ENCODE measurements at regions not wholly inside any gene's neighbourhood (a gene's known extent, or its start where the extent isn't known, plus 50 kb on each side); places are given as distances from the start of the nearest gene placed in this dataset.

DNA sequence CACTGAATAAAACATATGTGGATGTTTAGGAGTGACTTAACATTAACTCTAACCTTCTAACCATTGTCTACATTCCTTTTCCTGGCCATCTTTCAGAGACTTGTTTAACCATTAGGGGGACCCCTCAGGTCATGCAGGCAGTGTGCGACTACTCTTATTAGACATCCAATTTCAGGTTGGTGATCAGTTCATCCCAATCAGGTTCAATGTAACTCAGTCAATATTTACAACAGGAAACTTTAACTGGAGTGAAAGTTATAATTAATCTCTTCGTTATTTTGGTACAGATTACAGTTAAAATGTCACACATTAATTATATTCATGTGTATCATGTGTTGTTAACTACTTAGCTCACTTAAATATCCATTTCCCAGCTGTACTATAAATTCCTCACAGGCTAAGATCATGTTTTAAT is 68.8 kb upstream of the RGS1 start:
- TF ChIP-seq, protein P1, sequence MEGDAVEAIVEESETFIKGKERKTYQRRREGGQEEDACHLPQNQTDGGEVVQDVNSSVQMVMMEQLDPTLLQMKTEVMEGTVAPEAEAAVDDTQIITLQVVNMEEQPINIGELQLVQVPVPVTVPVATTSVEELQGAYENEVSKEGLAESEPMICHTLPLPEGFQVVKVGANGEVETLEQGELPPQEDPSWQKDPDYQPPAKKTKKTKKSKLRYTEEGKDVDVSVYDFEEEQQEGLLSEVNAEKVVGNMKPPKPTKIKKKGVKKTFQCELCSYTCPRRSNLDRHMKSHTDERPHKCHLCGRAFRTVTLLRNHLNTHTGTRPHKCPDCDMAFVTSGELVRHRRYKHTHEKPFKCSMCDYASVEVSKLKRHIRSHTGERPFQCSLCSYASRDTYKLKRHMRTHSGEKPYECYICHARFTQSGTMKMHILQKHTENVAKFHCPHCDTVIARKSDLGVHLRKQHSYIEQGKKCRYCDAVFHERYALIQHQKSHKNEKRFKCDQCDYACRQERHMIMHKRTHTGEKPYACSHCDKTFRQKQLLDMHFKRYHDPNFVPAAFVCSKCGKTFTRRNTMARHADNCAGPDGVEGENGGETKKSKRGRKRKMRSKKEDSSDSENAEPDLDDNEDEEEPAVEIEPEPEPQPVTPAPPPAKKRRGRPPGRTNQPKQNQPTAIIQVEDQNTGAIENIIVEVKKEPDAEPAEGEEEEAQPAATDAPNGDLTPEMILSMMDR (IDR thresholded peaks at IDR 0.05): peak in 1 of 7 experiments; percentile 14
- TF ChIP-seq POLR2A (IDR thresholded peaks at IDR 0.05): no peak
- Histone ChIP-seq H3K27ac (no peak overlapping the region), H3K9me3 (no peaks in the 10 kb centered on the region), H3K4me3 (no peak overlapping the region), H3K36me3 (replicated peaks in 1 of 2; ENCODE audit: insufficient read depth in 1 of 2, low read depth in 2 of 2) (no peaks in the 10 kb centered on the region), H3K27me3 (no peaks in the 10 kb centered on the region), H3K4me1 (peaks cover under 1% of the 10 kb centered on the region)
- WGBS, 2 donors: 30 to 35% methylated on average over 2 of the region's 2 CpGs
- ATAC-seq: no peak
- no peak for DNase-seq
- intact Hi-C loops (cut with DNase I): no loop called here

DNA sequence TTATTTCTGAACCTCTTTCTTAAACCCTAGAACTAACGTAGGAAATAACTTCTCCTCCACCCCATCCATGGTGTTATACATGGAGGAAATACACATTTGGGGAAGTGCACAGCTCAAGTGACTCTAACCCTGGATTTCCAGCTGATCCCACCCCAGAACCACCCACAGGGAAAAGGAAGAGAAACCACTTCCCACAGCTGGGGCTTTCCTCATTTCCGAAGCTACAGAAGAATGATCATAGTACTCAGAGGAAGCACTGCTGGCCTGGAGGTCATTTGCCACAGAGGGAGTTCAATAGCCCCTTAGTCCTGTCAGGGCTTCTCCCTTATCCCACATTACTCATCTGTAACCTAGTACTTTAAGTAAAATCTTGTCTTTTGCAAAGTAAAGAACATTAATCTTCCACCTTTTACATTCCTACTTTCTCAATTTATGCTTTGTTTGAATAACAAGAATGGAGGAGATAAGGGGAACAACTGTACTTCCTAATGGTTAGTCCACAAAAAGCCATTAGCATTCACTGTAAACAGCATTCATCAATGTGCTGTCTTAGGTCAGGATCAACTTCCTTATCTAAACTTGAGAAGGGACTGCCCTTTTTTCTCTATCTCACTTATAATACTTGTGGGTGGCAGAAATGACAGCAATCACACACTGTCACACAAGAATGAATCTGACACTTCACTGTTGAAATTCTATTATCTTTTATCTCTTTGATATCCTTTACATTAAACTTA is 63.0 kb upstream of the RGS1 start:
- DNase-seq: peak in 2 of 4 donors; percentile 13 to 57
- H3K4me3 ChIP-seq: no peak overlapping the region

DNA sequence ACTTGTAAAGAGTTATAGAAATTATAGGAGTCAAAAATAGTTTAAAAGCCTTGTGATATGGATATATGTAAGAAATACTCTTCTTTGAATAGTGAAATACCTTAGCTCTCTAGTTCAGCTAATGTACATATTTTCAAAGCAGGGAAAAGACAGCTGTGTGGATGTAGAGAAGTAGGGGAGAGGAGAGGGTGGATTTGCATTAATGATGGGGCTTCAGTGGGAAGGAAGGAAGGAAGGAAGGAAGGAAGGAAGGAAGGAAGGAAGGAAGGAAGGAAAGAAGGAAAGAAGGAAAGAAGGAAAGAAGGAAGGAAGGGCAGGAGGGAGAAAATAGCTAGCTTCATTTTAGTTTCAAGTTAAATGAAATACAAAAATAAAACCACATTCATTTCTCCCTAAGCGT is 62.4 kb upstream of the RGS1 start:
- Histone ChIP-seq H3K36me3 (replicated peaks in 1 of 2; ENCODE audit: insufficient read depth in 1 of 2, low read depth in 2 of 2) (no peaks in the 10 kb centered on the region), H3K9me3 (no peaks in the 10 kb centered on the region), H3K27me3 (no peaks in the 10 kb centered on the region), H3K4me1 (peaks cover 12% of the 10 kb centered on the region), H3K4me3 (no peak overlapping the region), H3K27ac (peak overlapping the region in 1 of 4 donors; percentile 53)
- no peak for DNase-seq
- intact Hi-C loops (cut with DNase I): no loop called here
- ATAC-seq: no peak
- 82 to 95% methylated on average over 1 of the region's 1 CpG for WGBS, 2 donors
- TF ChIP-seq POLR2A (IDR thresholded peaks at IDR 0.05): no peak
- TF ChIP-seq, protein P1 (IDR thresholded peaks at IDR 0.05): no peak

More for the DNA sequence above, 63.0 kb upstream of the RGS1 start:
- H3K27ac ChIP-seq: peak overlapping the region in 1 of 4 donors; percentile 53
- peaks cover 12% of the 10 kb centered on the region for H3K4me1 ChIP-seq
- TF ChIP-seq, protein P1 (IDR thresholded peaks at IDR 0.05): no peak
- TF ChIP-seq POLR2A (IDR thresholded peaks at IDR 0.05): no peak
- intact Hi-C loops (cut with DNase I): no loop called here
- peak; percentile 15 for ATAC-seq
- no peaks in the 10 kb centered on the region for H3K9me3 ChIP-seq
- no peaks in the 10 kb centered on the region for H3K36me3 ChIP-seq (replicated peaks in 1 of 2; ENCODE audit: insufficient read depth in 1 of 2, low read depth in 2 of 2)
- 44 to 67% methylated on average over 2 of the region's 2 CpGs for WGBS, 2 donors
- no peaks in the 10 kb centered on the region for H3K27me3 ChIP-seq

DNA sequence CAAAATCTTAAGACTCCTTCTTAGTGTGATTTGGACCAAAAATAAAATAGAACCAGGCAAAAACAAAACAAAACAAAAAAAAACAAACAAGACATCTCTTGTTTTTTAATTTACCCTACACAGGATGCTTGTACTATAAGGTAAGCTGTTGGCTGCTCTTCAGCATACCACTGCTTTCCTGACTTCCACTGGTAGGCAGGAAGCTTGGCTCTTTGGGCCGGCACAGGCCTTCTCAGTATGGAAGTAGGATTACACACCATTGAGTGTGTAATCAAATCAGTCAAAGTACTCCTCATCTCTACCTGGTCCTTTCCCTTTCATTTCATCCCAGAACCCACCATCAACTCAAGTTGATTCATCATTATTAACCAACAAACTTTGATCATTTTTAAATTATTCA is 61.9 kb upstream of the RGS1 start:
- no peaks in the 10 kb centered on the region for H3K27me3 ChIP-seq
- TF ChIP-seq, protein P1 (IDR thresholded peaks at IDR 0.05): no peak
- no peak for TF ChIP-seq POLR2A (IDR thresholded peaks at IDR 0.05)
- H3K27ac ChIP-seq: no peak overlapping the region
- no peaks in the 10 kb centered on the region for H3K9me3 ChIP-seq
- WGBS, 2 donors: 79 to 81% methylated on average over 1 of the region's 1 CpG
- H3K36me3 ChIP-seq (replicated peaks in 1 of 2; ENCODE audit: insufficient read depth in 1 of 2, low read depth in 2 of 2): no peaks in the 10 kb centered on the region
- H3K4me3 ChIP-seq: no peak overlapping the region
- ATAC-seq: no peak
- no peak for DNase-seq
- intact Hi-C loops (cut with DNase I): no loop called here
- peaks cover 12% of the 10 kb centered on the region for H3K4me1 ChIP-seq
